ENCODE measurements at regions not wholly inside any gene's neighbourhood (a gene's known extent, or its start where the extent isn't known, plus 50 kb on each side); places are given as distances from the start of the nearest gene placed in this dataset.

DNA sequence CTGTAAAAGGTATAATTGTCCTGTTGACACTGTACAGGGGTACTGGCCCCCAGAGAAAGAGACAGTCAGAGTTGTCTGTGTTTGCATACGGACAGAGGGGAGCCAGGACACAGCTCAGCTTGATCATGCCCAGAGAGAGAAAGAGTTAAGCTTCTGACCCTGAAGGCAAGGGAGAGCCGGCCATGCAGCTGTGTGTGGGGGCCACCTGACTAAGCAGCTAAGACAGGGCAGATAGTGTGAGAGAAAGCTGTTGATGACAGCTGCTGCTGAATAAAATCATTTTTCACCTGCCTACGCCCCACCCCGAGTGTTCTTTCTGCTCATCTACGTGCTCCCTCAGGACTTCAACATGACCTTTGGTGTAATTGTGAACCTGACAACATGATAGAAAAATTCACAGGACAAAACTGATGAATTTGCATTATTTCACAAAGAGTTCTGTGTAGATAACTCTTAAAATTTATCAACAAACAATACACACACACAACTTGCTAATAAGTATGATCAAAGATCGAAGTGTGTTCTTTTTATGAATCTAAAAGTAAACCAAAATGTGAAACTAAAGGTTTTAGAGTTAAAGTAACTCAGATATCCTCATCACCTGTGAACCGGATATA lies 1294.3 kb upstream of the ATXN8OS start:
- TF ChIP-seq, protein P1, sequence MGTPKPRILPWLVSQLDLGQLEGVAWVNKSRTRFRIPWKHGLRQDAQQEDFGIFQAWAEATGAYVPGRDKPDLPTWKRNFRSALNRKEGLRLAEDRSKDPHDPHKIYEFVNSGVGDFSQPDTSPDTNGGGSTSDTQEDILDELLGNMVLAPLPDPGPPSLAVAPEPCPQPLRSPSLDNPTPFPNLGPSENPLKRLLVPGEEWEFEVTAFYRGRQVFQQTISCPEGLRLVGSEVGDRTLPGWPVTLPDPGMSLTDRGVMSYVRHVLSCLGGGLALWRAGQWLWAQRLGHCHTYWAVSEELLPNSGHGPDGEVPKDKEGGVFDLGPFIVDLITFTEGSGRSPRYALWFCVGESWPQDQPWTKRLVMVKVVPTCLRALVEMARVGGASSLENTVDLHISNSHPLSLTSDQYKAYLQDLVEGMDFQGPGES (IDR thresholded peaks at IDR 0.05; ENCODE audit: low read depth, low read length) = no peak
- TF ChIP-seq, protein P2, sequence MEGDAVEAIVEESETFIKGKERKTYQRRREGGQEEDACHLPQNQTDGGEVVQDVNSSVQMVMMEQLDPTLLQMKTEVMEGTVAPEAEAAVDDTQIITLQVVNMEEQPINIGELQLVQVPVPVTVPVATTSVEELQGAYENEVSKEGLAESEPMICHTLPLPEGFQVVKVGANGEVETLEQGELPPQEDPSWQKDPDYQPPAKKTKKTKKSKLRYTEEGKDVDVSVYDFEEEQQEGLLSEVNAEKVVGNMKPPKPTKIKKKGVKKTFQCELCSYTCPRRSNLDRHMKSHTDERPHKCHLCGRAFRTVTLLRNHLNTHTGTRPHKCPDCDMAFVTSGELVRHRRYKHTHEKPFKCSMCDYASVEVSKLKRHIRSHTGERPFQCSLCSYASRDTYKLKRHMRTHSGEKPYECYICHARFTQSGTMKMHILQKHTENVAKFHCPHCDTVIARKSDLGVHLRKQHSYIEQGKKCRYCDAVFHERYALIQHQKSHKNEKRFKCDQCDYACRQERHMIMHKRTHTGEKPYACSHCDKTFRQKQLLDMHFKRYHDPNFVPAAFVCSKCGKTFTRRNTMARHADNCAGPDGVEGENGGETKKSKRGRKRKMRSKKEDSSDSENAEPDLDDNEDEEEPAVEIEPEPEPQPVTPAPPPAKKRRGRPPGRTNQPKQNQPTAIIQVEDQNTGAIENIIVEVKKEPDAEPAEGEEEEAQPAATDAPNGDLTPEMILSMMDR (IDR thresholded peaks at IDR 0.05) = no peak
- TF ChIP-seq POLR2AphosphoS5 (IDR thresholded peaks at IDR 0.05; ENCODE audit: low read depth, low read length) (no peak), TAF1 (IDR thresholded peaks at IDR 0.05; ENCODE audit: borderline replicate concordance, low read depth, low read length) (no peak), EP300 (IDR thresholded peaks at IDR 0.05; ENCODE audit: borderline replicate concordance in 1 of 2, low read depth in 1 of 2, low read length in 1 of 2) (no peak), TEAD4 (IDR thresholded peaks at IDR 0.05; ENCODE audit: borderline replicate concordance, insufficient read depth) (no peak), TCF12 (IDR thresholded peaks at IDR 0.05) (no peak), FOXM1 (IDR thresholded peaks at IDR 0.05; ENCODE audit: low read depth) (no peak), SMC3 (IDR thresholded peaks at IDR 0.05; ENCODE audit: low read depth, low read length) (no peak), EZH2phosphoT487 (IDR thresholded peaks at IDR 0.05; ENCODE audit: borderline replicate concordance, low read depth) (no peak), MEF2A (IDR thresholded peaks at IDR 0.05; ENCODE audit: borderline replicate concordance, low read depth) (no peak), RFX5 (IDR thresholded peaks at IDR 0.05; ENCODE audit: low read length) (no peak)
- TF ChIP-seq, protein P3, sequence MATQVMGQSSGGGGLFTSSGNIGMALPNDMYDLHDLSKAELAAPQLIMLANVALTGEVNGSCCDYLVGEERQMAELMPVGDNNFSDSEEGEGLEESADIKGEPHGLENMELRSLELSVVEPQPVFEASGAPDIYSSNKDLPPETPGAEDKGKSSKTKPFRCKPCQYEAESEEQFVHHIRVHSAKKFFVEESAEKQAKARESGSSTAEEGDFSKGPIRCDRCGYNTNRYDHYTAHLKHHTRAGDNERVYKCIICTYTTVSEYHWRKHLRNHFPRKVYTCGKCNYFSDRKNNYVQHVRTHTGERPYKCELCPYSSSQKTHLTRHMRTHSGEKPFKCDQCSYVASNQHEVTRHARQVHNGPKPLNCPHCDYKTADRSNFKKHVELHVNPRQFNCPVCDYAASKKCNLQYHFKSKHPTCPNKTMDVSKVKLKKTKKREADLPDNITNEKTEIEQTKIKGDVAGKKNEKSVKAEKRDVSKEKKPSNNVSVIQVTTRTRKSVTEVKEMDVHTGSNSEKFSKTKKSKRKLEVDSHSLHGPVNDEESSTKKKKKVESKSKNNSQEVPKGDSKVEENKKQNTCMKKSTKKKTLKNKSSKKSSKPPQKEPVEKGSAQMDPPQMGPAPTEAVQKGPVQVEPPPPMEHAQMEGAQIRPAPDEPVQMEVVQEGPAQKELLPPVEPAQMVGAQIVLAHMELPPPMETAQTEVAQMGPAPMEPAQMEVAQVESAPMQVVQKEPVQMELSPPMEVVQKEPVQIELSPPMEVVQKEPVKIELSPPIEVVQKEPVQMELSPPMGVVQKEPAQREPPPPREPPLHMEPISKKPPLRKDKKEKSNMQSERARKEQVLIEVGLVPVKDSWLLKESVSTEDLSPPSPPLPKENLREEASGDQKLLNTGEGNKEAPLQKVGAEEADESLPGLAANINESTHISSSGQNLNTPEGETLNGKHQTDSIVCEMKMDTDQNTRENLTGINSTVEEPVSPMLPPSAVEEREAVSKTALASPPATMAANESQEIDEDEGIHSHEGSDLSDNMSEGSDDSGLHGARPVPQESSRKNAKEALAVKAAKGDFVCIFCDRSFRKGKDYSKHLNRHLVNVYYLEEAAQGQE (IDR thresholded peaks at IDR 0.05; ENCODE audit: low read depth, low read length) = no peak

All from SK-N-SH (cell line).